ENCODE measurements at regions not wholly inside any gene's neighbourhood (a gene's known extent, or its start where the extent isn't known, plus 50 kb on each side); places are given as distances from the start of the nearest gene placed in this dataset.

DNA sequence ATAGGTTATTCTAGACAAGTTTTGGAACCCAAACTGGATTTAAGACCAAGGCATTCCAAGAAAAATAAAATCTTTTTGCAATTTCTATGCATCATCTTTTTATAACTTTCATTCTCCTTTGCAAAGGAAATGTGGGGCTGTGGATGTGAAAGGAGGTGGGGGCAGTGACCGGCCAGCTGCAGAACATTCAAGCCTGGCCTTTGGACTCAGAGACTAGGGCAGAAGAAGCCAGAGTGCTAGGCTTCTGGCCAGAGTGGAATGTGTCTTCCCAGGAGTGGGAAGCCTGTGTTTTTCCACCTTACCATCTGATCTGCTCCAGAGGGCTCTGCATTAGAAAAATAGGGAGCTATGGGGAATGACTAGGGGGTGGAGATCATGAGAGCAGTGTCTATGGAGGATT is 148.5 kb downstream of the C9orf152 start:
- H3K4me3 Mint-ChIP-seq = no peak overlapping the region
- TF ChIP-seq, protein P1, sequence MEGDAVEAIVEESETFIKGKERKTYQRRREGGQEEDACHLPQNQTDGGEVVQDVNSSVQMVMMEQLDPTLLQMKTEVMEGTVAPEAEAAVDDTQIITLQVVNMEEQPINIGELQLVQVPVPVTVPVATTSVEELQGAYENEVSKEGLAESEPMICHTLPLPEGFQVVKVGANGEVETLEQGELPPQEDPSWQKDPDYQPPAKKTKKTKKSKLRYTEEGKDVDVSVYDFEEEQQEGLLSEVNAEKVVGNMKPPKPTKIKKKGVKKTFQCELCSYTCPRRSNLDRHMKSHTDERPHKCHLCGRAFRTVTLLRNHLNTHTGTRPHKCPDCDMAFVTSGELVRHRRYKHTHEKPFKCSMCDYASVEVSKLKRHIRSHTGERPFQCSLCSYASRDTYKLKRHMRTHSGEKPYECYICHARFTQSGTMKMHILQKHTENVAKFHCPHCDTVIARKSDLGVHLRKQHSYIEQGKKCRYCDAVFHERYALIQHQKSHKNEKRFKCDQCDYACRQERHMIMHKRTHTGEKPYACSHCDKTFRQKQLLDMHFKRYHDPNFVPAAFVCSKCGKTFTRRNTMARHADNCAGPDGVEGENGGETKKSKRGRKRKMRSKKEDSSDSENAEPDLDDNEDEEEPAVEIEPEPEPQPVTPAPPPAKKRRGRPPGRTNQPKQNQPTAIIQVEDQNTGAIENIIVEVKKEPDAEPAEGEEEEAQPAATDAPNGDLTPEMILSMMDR (IDR thresholded peaks at IDR 0.05) = no peak
- Histone ChIP-seq H3K4me3 (ENCODE audit: low read length) (no peak overlapping the region), H3K9me3 (ENCODE audit: control insufficient read depth in 1 of 2, insufficient read depth in 1 of 2, low read length in 2 of 2) (no peaks in the 10 kb centered on the region), H3K27ac (ENCODE audit: low read depth in 1 of 2, low read length in 2 of 2) (no peak overlapping the region), H3K36me3 (ENCODE audit: insufficient read depth, low read length) (no peaks in the 10 kb centered on the region), H3K27me3 (ENCODE audit: control insufficient read depth in 1 of 2, insufficient read depth in 2 of 2, low read length in 2 of 2) (no peaks in the 10 kb centered on the region), H3K4me1 (ENCODE audit: insufficient read depth, low read length) (no peaks in the 10 kb centered on the region)
- H3K27ac Mint-ChIP-seq = no peak overlapping the region
- ATAC-seq (ENCODE audit: poor library complexity) (no peak), DNase-seq (no peak)
- ChIA-PET CTCF (interaction anchor here (1.3 kb wide), 1 partner anchor 156 kb away, joined by 3 read pairs; no protein-coding TSS in a partner anchor), POLR2A (no interaction called here)
- peaks cover 7% of the 10 kb centered on the region for H3K4me1 Mint-ChIP-seq (ENCODE audit: low read depth)
- no peaks in the 10 kb centered on the region for H3K27me3 Mint-ChIP-seq
- H3K36me3 Mint-ChIP-seq (ENCODE audit: low read depth) = no peaks in the 10 kb centered on the region
- intact Hi-C loops (cut with DNase I, micrococcal nuclease) = loop anchor here (5.0 to 10.0 kb wide), 3 partner anchors 93 to 485 kb away; no protein-coding TSS in a partner anchor
- H3K9me3 Mint-ChIP-seq = no peaks in the 10 kb centered on the region

DNA sequence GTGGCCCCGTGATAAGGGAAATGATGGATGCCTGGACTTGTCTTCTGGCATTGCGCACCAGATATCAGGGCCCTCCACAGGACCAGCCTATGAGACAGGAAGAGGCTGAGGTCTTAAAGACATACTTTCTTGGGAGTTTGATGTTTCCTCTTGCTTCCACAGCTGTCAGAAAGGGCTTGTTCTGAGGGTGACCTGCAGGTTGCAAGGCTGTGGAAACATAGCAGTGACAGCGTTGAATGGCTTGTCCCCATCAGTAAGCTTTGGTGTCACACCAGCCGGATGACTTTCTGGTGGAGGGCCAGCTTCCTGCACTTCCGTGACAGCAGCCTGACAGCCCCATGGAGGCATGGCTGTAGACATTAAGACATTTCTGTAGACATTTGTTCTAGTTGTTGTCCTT is 143.2 kb downstream of the C9orf152 start:
- no peak for ATAC-seq (ENCODE audit: poor library complexity)
- intact Hi-C loops (cut with DNase I, micrococcal nuclease) = loop anchor here in 1 of 2 experiments (5.0 kb wide), 1 partner anchor 152 kb away; no protein-coding TSS in a partner anchor
- H3K4me1 ChIP-seq (ENCODE audit: insufficient read depth, low read length) = no peaks in the 10 kb centered on the region
- H3K9me3 ChIP-seq (ENCODE audit: control insufficient read depth in 1 of 2, insufficient read depth in 1 of 2, low read length in 2 of 2) = no peaks in the 10 kb centered on the region
- H3K36me3 Mint-ChIP-seq (ENCODE audit: low read depth) = no peaks in the 10 kb centered on the region
- no peak overlapping the region for H3K27ac ChIP-seq (ENCODE audit: low read depth in 1 of 2, low read length in 2 of 2)
- POLR2A ChIA-PET = interaction anchor here (0.9 kb wide), 1 partner anchor 161 kb away, joined by 4 read pairs; no protein-coding TSS in a partner anchor
- no peak overlapping the region for H3K4me3 ChIP-seq (ENCODE audit: low read length)
- no peaks in the 10 kb centered on the region for H3K36me3 ChIP-seq (ENCODE audit: insufficient read depth, low read length)
- TF ChIP-seq, protein P1 (IDR thresholded peaks at IDR 0.05) = no peak
- CTCF ChIA-PET = no interaction called here
- no peak overlapping the region for H3K27ac Mint-ChIP-seq
- no peak overlapping the region for H3K4me3 Mint-ChIP-seq
- H3K9me3 Mint-ChIP-seq = no peaks in the 10 kb centered on the region
- no peaks in the 10 kb centered on the region for H3K27me3 Mint-ChIP-seq
- H3K4me1 Mint-ChIP-seq (ENCODE audit: low read depth) = peaks cover 14% of the 10 kb centered on the region
- H3K27me3 ChIP-seq (ENCODE audit: control insufficient read depth in 1 of 2, insufficient read depth in 2 of 2, low read length in 2 of 2) = no peaks in the 10 kb centered on the region
- DNase-seq = peak in 2 of 14 experiments; percentile 25 to 42

DNA sequence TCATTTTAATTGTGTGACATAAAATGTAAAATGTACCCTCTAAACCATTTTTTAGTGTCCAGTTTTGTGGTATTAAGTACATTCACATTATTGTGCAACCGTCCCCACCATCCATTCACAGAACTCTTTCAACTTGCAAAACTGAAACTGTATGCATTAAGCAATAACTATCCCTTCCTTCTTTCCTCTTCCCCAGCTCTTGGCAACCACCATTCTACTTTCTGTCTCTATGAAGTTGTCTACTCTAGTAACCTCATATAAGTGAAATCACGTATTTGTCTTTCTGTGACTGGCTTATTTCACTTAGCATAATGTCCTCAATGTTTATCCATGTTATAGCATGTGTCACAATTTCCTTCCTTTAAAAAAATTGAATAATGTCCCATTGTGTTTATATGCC is 142.4 kb downstream of the C9orf152 start:
- no peak for ATAC-seq (ENCODE audit: poor library complexity)
- peaks cover 14% of the 10 kb centered on the region for H3K4me1 Mint-ChIP-seq (ENCODE audit: low read depth)
- no peak overlapping the region for H3K27ac ChIP-seq (ENCODE audit: low read depth in 1 of 2, low read length in 2 of 2)

More for the DNA sequence above, 142.4 kb downstream of the C9orf152 start:
- H3K9me3 Mint-ChIP-seq = no peaks in the 10 kb centered on the region
- H3K9me3 ChIP-seq (ENCODE audit: control insufficient read depth in 1 of 2, insufficient read depth in 1 of 2, low read length in 2 of 2) = no peaks in the 10 kb centered on the region
- intact Hi-C loops (cut with DNase I, micrococcal nuclease) = no loop called here
- TF ChIP-seq, protein P1 (IDR thresholded peaks at IDR 0.05) = no peak
- no peaks in the 10 kb centered on the region for H3K27me3 ChIP-seq (ENCODE audit: control insufficient read depth in 1 of 2, insufficient read depth in 2 of 2, low read length in 2 of 2)
- no peaks in the 10 kb centered on the region for H3K36me3 Mint-ChIP-seq (ENCODE audit: low read depth)
- H3K27me3 Mint-ChIP-seq = no peaks in the 10 kb centered on the region
- peak in 3 of 14 experiments; percentile 8 to 45 (median 40) for DNase-seq
- no peak overlapping the region for H3K4me3 ChIP-seq (ENCODE audit: low read length)
- ChIA-PET POLR2A (no interaction called here), CTCF (no interaction called here)
- no peak overlapping the region for H3K27ac Mint-ChIP-seq
- H3K4me3 Mint-ChIP-seq = no peak overlapping the region
- no peaks in the 10 kb centered on the region for H3K36me3 ChIP-seq (ENCODE audit: insufficient read depth, low read length)
- no peaks in the 10 kb centered on the region for H3K4me1 ChIP-seq (ENCODE audit: insufficient read depth, low read length)
